Panc1 (cell line): ENCODE measurements at regions not wholly inside any gene's neighbourhood (a gene's known extent, or its start where the extent isn't known, plus 50 kb on each side); places are given as distances from the start of the nearest gene placed in this dataset.

Source experiments
- ATAC-seq: fragments of 200-7000 bp; cut with Tn5 transposase; 2 replicates; pipeline ENCODE4 v1.9.1; 2020; ENCODE audit warnings: mild to moderate bottlenecking, moderate library complexity
- BruUV-seq: library from RNA; stranded (reverse); fragments of 400-500 nt; replicated peaks from 2 replicates; lab custom pipeline; 2021; lab: Mats Ljungman, UMichigan
- CTCF ChIA-PET: fragments of 300-600 bp; sonication (Branson Sonifier 250); formaldehyde crosslinking; loops from one replicate; lab custom pipeline; 2022; ENCODE audit warnings: antibody characterized with exemption; lab: Charles Lee
- POLR2A ChIA-PET: fragments of 300-600 bp; sonication (Branson Sonifier 250); formaldehyde crosslinking; loops from one replicate; lab custom pipeline; 2022; ENCODE audit warnings: antibody characterized with exemption; lab: Charles Lee
- DNase-seq: peaks from one replicate; pipeline ENCODE4 v3.0.0-alpha.2; 2010; ENCODE audit warnings: low read depth, low spot score
- H3K27ac ChIP-seq: 2 replicates; pipeline ENCODE4 v1.5.1; 2011; ENCODE audit warnings: mild to moderate bottlenecking, low read length, inconsistent platforms
- H3K27me3 ChIP-seq: fragments of 200-500 bp; sonication (Bioruptor generic); 2 replicates; pipeline ENCODE4 v1.6.0; 2014; ENCODE audit warnings: low read length, inconsistent platforms; ENCODE audit not compliant: control insufficient read depth, insufficient read depth
- H3K36me3 ChIP-seq: fragments of 200-500 bp; sonication (Bioruptor generic); 2 replicates; pipeline ENCODE4 v1.5.1; 2014; ENCODE audit warnings: inconsistent platforms, mild to moderate bottlenecking, low read length, moderate library complexity; ENCODE audit not compliant: control insufficient read depth, insufficient read depth
- H3K4me1 ChIP-seq: 2 replicates; pipeline ENCODE4 v1.5.1; 2011; ENCODE audit warnings: inconsistent platforms, mild to moderate bottlenecking, low read length, moderate library complexity; ENCODE audit not compliant: control insufficient read depth, insufficient read depth
- H3K4me3 ChIP-seq, 2 experiments: 2 replicates each; pipeline ENCODE4 v1.5.1; 2011 to 2012; ENCODE audit warnings: low read depth in 2 of 2, low read length in 2 of 2, mild to moderate bottlenecking in 2 of 2, inconsistent platforms in 1 of 2, moderate library complexity in 1 of 2
- H3K9me3 ChIP-seq: fragments of 200-500 bp; sonication (Bioruptor generic); 2 replicates; pipeline ENCODE4 v1.5.1; 2014; ENCODE audit warnings: low read depth, mild to moderate bottlenecking, inconsistent platforms, low read length, moderate library complexity; ENCODE audit not compliant: control insufficient read depth, insufficient read depth
- POLR2AphosphoS5 ChIP-seq: IDR thresholded peaks from 2 replicates; pipeline ENCODE4 v1.6.1; 2012; ENCODE audit warnings: mild to moderate bottlenecking, low read depth, low read length, moderate library complexity
- SIN3A ChIP-seq: IDR thresholded peaks from 2 replicates; pipeline ENCODE4 v1.6.1; 2012; ENCODE audit warnings: low read depth, mild to moderate bottlenecking, low read length, moderate library complexity, borderline replicate concordance; ENCODE audit not compliant: insufficient read depth
- TCF7L2 ChIP-seq: IDR thresholded peaks from 2 replicates; pipeline ENCODE4 v1.6.1; 2011; ENCODE audit warnings: mild to moderate bottlenecking, low read depth, low read length, inconsistent platforms
- in situ Hi-C: cut with HindIII; loops from 2 replicates; pipeline ENCODE4 v1.10.0; 2016; ENCODE audit warnings: low sequenced_read_pairs, low pct_unique_long_range_greater_than_20kb
- intact Hi-C: fragments of 100-400 bp; cut with micrococcal nuclease; formaldehyde crosslinking; loops from one replicate; pipeline ENCODE4 v1.10.0; 2022; ENCODE audit not compliant: unreplicated experiment
- TF ChIP-seq, protein P1 (sequence below), 2 experiments: IDR thresholded peaks; 2 replicates each; pipeline ENCODE4 v1.6.1; 2011 to 2012; ENCODE audit warnings: low read depth in 2 of 2, control low read depth in 1 of 2, low read length in 1 of 2, mild to moderate bottlenecking in 1 of 2, moderate library complexity in 1 of 2; ENCODE audit not compliant: insufficient read depth in 1 of 2
- TF ChIP-seq, protein P2 (sequence below): fragments of 450-650 bp; IDR thresholded peaks from 2 replicates; pipeline ENCODE4 v1.5.1; 2017; ENCODE audit warnings: mild to moderate bottlenecking

DNA sequence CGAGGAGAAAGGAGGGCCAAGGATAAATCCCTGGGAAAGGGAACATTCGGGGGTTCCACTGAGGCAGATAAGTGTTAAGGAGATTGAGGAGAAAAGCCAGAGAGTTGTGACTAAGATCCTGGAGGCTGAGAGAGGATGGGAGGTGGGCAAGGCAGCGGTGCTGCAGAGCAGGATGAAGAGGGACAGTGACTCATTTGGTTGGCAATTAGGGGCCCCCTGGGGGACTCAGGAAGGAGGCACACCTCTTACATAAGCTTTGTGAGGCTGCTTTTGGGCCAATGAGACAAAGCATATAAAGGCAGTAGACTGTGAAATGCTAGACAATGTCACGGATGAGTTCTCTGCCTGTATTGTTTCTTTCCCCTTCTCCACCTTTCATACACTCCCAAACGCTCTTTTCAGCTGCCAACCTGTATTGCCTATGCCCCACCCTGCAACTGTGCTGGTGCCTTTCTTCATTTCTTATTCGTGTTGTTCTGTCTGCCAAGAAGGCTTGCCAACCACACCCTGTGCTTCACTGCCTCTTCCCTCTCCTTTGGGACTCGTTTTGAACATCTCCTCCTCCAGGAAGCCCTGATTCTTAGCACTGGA is 246.8 kb upstream of the KIRREL3 start:
- POLR2A ChIA-PET, result no interaction called here
- no TSS peak for BruUV-seq
- intact Hi-C loops, result no loop called here

DNA sequence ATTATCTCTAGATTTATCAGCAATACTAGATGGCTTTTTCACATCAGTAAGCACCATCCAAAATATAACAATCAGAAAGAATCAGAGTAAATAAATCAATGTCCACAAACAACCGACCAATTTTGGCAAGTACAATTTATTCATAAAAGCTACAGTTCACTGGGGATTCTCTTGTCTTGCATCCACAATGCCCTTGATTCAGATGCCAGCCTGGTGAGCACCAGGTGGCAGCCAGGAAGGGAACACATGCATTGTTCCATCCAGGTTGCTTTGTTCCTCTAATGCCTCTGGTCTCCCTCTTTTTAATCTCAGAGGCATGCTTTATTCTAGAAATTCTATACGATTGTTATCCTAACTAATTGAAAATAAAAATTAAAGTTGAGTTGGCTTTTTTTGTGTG is 242.1 kb upstream of the KIRREL3 start:
- in situ Hi-C loops (no loop called here), intact Hi-C loops (no loop called here)
- ChIA-PET POLR2A (no interaction called here), CTCF (no interaction called here)
- no peak overlapping the region for H3K27ac ChIP-seq
- H3K9me3 ChIP-seq, result no peaks in the 10 kb centered on the region
- TF ChIP-seq, protein P1, sequence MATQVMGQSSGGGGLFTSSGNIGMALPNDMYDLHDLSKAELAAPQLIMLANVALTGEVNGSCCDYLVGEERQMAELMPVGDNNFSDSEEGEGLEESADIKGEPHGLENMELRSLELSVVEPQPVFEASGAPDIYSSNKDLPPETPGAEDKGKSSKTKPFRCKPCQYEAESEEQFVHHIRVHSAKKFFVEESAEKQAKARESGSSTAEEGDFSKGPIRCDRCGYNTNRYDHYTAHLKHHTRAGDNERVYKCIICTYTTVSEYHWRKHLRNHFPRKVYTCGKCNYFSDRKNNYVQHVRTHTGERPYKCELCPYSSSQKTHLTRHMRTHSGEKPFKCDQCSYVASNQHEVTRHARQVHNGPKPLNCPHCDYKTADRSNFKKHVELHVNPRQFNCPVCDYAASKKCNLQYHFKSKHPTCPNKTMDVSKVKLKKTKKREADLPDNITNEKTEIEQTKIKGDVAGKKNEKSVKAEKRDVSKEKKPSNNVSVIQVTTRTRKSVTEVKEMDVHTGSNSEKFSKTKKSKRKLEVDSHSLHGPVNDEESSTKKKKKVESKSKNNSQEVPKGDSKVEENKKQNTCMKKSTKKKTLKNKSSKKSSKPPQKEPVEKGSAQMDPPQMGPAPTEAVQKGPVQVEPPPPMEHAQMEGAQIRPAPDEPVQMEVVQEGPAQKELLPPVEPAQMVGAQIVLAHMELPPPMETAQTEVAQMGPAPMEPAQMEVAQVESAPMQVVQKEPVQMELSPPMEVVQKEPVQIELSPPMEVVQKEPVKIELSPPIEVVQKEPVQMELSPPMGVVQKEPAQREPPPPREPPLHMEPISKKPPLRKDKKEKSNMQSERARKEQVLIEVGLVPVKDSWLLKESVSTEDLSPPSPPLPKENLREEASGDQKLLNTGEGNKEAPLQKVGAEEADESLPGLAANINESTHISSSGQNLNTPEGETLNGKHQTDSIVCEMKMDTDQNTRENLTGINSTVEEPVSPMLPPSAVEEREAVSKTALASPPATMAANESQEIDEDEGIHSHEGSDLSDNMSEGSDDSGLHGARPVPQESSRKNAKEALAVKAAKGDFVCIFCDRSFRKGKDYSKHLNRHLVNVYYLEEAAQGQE (IDR thresholded peaks at IDR 0.05; ENCODE audit: insufficient read depth in 1 of 2, low read depth in 2 of 2, low read length in 1 of 2), result no peak
- TF ChIP-seq SIN3A (no peak), TCF7L2 (no peak), POLR2AphosphoS5 (no peak)
- TF ChIP-seq, protein P2, sequence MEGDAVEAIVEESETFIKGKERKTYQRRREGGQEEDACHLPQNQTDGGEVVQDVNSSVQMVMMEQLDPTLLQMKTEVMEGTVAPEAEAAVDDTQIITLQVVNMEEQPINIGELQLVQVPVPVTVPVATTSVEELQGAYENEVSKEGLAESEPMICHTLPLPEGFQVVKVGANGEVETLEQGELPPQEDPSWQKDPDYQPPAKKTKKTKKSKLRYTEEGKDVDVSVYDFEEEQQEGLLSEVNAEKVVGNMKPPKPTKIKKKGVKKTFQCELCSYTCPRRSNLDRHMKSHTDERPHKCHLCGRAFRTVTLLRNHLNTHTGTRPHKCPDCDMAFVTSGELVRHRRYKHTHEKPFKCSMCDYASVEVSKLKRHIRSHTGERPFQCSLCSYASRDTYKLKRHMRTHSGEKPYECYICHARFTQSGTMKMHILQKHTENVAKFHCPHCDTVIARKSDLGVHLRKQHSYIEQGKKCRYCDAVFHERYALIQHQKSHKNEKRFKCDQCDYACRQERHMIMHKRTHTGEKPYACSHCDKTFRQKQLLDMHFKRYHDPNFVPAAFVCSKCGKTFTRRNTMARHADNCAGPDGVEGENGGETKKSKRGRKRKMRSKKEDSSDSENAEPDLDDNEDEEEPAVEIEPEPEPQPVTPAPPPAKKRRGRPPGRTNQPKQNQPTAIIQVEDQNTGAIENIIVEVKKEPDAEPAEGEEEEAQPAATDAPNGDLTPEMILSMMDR, result no peak
- H3K36me3 ChIP-seq, result no peaks in the 10 kb centered on the region
- no peak overlapping the region for H3K4me3 ChIP-seq
- BruUV-seq, result no TSS peak
- no peak for DNase-seq
- no peak for ATAC-seq
- peaks cover 5% of the 10 kb centered on the region for H3K27me3 ChIP-seq
- H3K4me1 ChIP-seq, result no peaks in the 10 kb centered on the region

More for the DNA sequence above, 246.8 kb upstream of the KIRREL3 start:
- no peak overlapping the region for H3K27ac ChIP-seq
- H3K36me3 ChIP-seq, result no peaks in the 10 kb centered on the region
- H3K4me3 ChIP-seq, result no peak overlapping the region
- H3K27me3 ChIP-seq, result peaks cover 7% of the 10 kb centered on the region
- H3K4me1 ChIP-seq, result no peaks in the 10 kb centered on the region
- TF ChIP-seq, protein P1 (IDR thresholded peaks at IDR 0.05; ENCODE audit: insufficient read depth in 1 of 2, low read depth in 2 of 2, low read length in 1 of 2), result no peak
- TF ChIP-seq, protein P2, result no peak
- TF ChIP-seq TCF7L2 (no peak), POLR2AphosphoS5 (no peak)
- in situ Hi-C loops, result no loop called here
- ATAC-seq (no peak), DNase-seq (no peak)
- CTCF ChIA-PET, result no interaction called here
- H3K9me3 ChIP-seq, result no peaks in the 10 kb centered on the region
